Large intestine (tissue), 3 donors: ENCODE measurements at regions not wholly inside any gene's neighbourhood (a gene's known extent, or its start where the extent isn't known, plus 50 kb on each side); places are given as distances from the start of the nearest gene placed in this dataset.
A peak's percentile ranks its signal among the peaks of the same experiment; 100 is the strongest.

Experiments
- DNase-seq, 2 donors: peaks; one replicate each; pipeline versions ENCODE4 v3.0.0 to v3.0.0-alpha.2; 2013
- H3K27ac ChIP-seq: one replicate; pipeline ENCODE4 v1.5.1; 2013; ENCODE audit warnings: low read length
- H3K27me3 ChIP-seq: 2 replicates; pipeline ENCODE4 v1.6.1; 2013; ENCODE audit warnings: low read length; ENCODE audit not compliant: control insufficient read depth, insufficient read depth
- H3K36me3 ChIP-seq: 2 replicates; pipeline ENCODE4 v1.6.1; 2013; ENCODE audit warnings: low read length; ENCODE audit not compliant: control insufficient read depth, insufficient read depth
- H3K4me1 ChIP-seq: one replicate; pipeline ENCODE4 v1.6.1; 2013; ENCODE audit warnings: low read length; ENCODE audit not compliant: control insufficient read depth, insufficient read depth
- H3K4me3 ChIP-seq: one replicate; pipeline ENCODE4 v1.5.1; 2013; ENCODE audit warnings: low read length
- H3K9me3 ChIP-seq: one replicate; pipeline ENCODE4 v1.6.1; 2013; ENCODE audit warnings: mild to moderate bottlenecking, low read depth, low read length, moderate library complexity; ENCODE audit not compliant: control insufficient read depth
- WGBS: methylation state at CpG from one replicate; pipeline ENCODE4 v1.1.5; 2013; ENCODE audit warnings: low lambda C conversion rate; ENCODE audit not compliant: insufficient coverage; 5-methylcytosine and 5-hydroxymethylcytosine counted together

GRCh38 chr11:106399076-106399511, 321.6 kb downstream of the AASDHPPT start:
- Histone ChIP-seq H3K4me3 (no peak overlapping the region), H3K27ac (no peak overlapping the region), H3K36me3 (no peaks in the 10 kb centered on the region), H3K9me3 (peaks cover 4% of the 10 kb centered on the region), H3K4me1 (no peaks in the 10 kb centered on the region), H3K27me3 (no peaks in the 10 kb centered on the region)
- WGBS: no CpG with 5 or more reads among the region's 3 CpGs
- peak; percentile 10 to 20 for DNase-seq

DNA sequence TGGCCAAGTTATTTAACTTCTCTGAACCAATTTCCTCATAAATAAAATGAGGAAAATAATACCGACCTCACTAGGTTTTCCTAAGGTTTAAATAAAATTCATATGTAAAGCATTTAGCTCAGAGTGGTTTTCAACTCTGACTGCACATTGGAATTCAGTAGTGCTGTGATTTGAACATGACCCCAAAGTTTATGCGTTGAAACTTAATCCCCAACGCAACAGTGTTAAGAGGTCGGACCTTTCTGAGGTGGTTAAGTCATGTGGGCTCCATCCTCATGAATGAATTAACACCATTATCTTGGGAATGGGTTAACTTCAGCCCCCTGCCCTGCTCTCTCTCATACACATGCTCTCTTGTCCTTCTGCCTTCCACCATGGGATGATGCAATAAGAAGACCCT, 322.2 kb downstream of the AASDHPPT start:
- WGBS: no CpG with 5 or more reads among the region's 4 CpGs
- Histone ChIP-seq H3K4me1 (no peaks in the 10 kb centered on the region), H3K27me3 (no peaks in the 10 kb centered on the region), H3K4me3 (no peak overlapping the region), H3K27ac (no peak overlapping the region), H3K9me3 (peaks cover 4% of the 10 kb centered on the region), H3K36me3 (no peaks in the 10 kb centered on the region)
- no peak for DNase-seq

- Histone ChIP-seq H3K27me3 (no peaks in the 10 kb centered on the region), H3K4me3 (no peak overlapping the region), H3K27ac (no peak overlapping the region), H3K4me1 (no peaks in the 10 kb centered on the region), H3K9me3 (peaks cover 4% of the 10 kb centered on the region), H3K36me3 (no peaks in the 10 kb centered on the region)
- no CpG with 5 or more reads among the region's 5 CpGs for whole genome bisulfite sequencing
- DNase-seq: no peak
Observed at GRCh38 chr11:106400949-106401570, 323.6 kb downstream of the AASDHPPT start.

DNA sequence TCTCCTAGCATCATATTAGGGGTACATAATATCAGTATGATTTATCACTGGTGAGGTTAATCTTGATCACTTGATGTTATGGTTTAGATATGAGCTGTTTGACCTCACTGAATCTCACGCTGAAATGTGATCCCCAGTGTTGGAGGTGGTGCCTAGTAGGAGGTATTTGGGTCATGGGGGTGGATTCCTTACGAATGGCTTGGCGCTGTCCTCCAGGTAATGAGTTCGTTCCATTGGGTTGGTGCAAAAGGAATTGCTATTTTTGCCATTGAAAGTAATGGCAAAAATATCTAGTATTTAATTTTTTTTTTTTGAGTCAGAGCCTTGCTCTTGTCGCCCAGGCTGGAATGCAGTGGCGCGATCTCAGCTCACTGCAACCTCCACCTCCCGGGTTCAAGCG, 326.3 kb downstream of the AASDHPPT start:
- DNase-seq: no peak
- no peaks in the 10 kb centered on the region for H3K36me3 ChIP-seq
- H3K4me3 ChIP-seq: no peak overlapping the region
- no peaks in the 10 kb centered on the region for H3K9me3 ChIP-seq
- no peaks in the 10 kb centered on the region for H3K4me1 ChIP-seq
- no peak overlapping the region for H3K27ac ChIP-seq
- WGBS: no CpG with 5 or more reads among the region's 9 CpGs
- no peaks in the 10 kb centered on the region for H3K27me3 ChIP-seq

GRCh38 chr11:106409222-106409621, 331.8 kb downstream of the AASDHPPT start:
- peak in 1 of 2 donors; percentile 20 for DNase-seq
- Histone ChIP-seq H3K27ac (no peak overlapping the region), H3K4me3 (no peak overlapping the region), H3K9me3 (no peaks in the 10 kb centered on the region), H3K4me1 (peaks cover 6% of the 10 kb centered on the region), H3K27me3 (no peaks in the 10 kb centered on the region), H3K36me3 (no peaks in the 10 kb centered on the region)

GRCh38 chr11:106409671-106410070, 332.2 kb downstream of the AASDHPPT start:
- Histone ChIP-seq H3K36me3 (no peaks in the 10 kb centered on the region), H3K27me3 (no peaks in the 10 kb centered on the region), H3K4me3 (no peak overlapping the region), H3K27ac (no peak overlapping the region), H3K9me3 (no peaks in the 10 kb centered on the region), H3K4me1 (peaks cover 6% of the 10 kb centered on the region)
- 60% methylated on average over 1 of the region's 2 CpGs for WGBS
- peak; percentile 52 to 78 for DNase-seq

GRCh38 chr11:106410902-106411301, 333.4 kb downstream of the AASDHPPT start:
- DNase-seq: no peak
- WGBS: 80% methylated on average over 1 of the region's 1 CpG
- no peaks in the 10 kb centered on the region for H3K9me3 ChIP-seq
- H3K36me3 ChIP-seq: no peaks in the 10 kb centered on the region
- no peak overlapping the region for H3K4me3 ChIP-seq
- H3K4me1 ChIP-seq: peaks cover 6% of the 10 kb centered on the region
- H3K27me3 ChIP-seq: no peaks in the 10 kb centered on the region
- H3K27ac ChIP-seq: no peak overlapping the region

- Histone ChIP-seq H3K36me3 (no peaks in the 10 kb centered on the region), H3K4me3 (no peak overlapping the region), H3K4me1 (peaks cover 6% of the 10 kb centered on the region), H3K27ac (no peak overlapping the region), H3K9me3 (no peaks in the 10 kb centered on the region), H3K27me3 (no peaks in the 10 kb centered on the region)
- WGBS: no CpG with 5 or more reads among the region's 1 CpG
- DNase-seq: no peak
Observed at GRCh38 chr11:106413222-106413621, 335.8 kb downstream of the AASDHPPT start.

- Histone ChIP-seq H3K4me3 (no peak overlapping the region), H3K36me3 (no peaks in the 10 kb centered on the region), H3K27ac (no peak overlapping the region), H3K27me3 (no peaks in the 10 kb centered on the region), H3K9me3 (no peaks in the 10 kb centered on the region), H3K4me1 (no peaks in the 10 kb centered on the region)
- WGBS: no CpG with 5 or more reads among the region's 5 CpGs
- peak; percentile 26 to 38 for DNase-seq
Observed at GRCh38 chr11:106415510-106415909, 338.0 kb downstream of the AASDHPPT start.

DNA sequence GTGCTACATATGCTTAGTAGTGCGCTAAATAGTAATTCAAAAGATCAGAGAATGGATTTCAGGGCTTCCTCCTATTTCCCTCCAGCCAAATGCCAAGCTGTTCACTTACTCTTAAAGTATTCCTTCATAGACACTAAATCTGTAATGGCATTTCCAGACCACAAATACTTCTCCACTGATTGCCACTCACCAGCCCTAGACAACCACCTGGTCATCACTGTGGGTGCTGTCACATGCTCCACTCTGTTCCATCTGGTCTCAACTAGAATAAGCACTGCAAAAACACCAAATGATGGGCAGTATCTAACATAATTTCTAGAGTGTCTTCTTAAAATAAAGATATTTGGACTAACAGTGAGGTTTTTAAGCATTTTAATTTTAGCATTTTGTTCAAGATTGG, 341.3 kb downstream of the AASDHPPT start:
- no peak overlapping the region for H3K27ac ChIP-seq
- WGBS: 100% methylated on average over 1 of the region's 1 CpG
- H3K36me3 ChIP-seq: no peaks in the 10 kb centered on the region
- H3K4me1 ChIP-seq: no peaks in the 10 kb centered on the region
- no peak for DNase-seq
- no peaks in the 10 kb centered on the region for H3K27me3 ChIP-seq
- no peaks in the 10 kb centered on the region for H3K9me3 ChIP-seq
- H3K4me3 ChIP-seq: no peak overlapping the region

GRCh38 chr11:106420048-106420665, 342.7 kb downstream of the AASDHPPT start:
- WGBS: 60% methylated on average over 1 of the region's 2 CpGs
- no peaks in the 10 kb centered on the region for H3K4me1 ChIP-seq
- H3K27ac ChIP-seq: no peak overlapping the region
- H3K36me3 ChIP-seq: no peaks in the 10 kb centered on the region
- H3K9me3 ChIP-seq: no peaks in the 10 kb centered on the region
- H3K27me3 ChIP-seq: no peaks in the 10 kb centered on the region
- no peak for DNase-seq
- no peak overlapping the region for H3K4me3 ChIP-seq
